WI38 (cell line): ENCODE measurements at regions not wholly inside any gene's neighbourhood (a gene's known extent, or its start where the extent isn't known, plus 50 kb on each side); places are given as distances from the start of the nearest gene placed in this dataset.

Source experiments
- H3K4me3 ChIP-seq: 2 replicates; pipeline ENCODE4 v1.5.1; 2011; ENCODE audit warnings: low read depth, mild to moderate bottlenecking, control low read depth, low read length
- CTCF ChIP-seq: IDR thresholded peaks from 2 replicates; pipeline ENCODE4 v1.5.1; 2012; ENCODE audit warnings: low read depth, mild to moderate bottlenecking, control low read depth, low read length

GRCh38 chr4:83704786-83705185, 168.9 kb downstream of the GPAT3 start:
- no peak overlapping the region for H3K4me3 ChIP-seq
- no peak for TF ChIP-seq CTCF

GRCh38 chr4:83703752-83704151, 167.8 kb downstream of the GPAT3 start:
- H3K4me3 ChIP-seq, result no peak overlapping the region
- TF ChIP-seq CTCF, result no peak

GRCh38 chr4:83701041-83701440, 165.1 kb downstream of the GPAT3 start:
- no peak for TF ChIP-seq CTCF
- no peak overlapping the region for H3K4me3 ChIP-seq

- TF ChIP-seq CTCF, result no peak
- no peak overlapping the region for H3K4me3 ChIP-seq
Measured at GRCh38 chr4:83699358-83699757, 163.4 kb downstream of the GPAT3 start.

- no peak overlapping the region for H3K4me3 ChIP-seq
- TF ChIP-seq CTCF, result no peak
Measured at GRCh38 chr4:83692028-83692427, 156.1 kb downstream of the GPAT3 start.

- no peak for TF ChIP-seq CTCF
- H3K4me3 ChIP-seq, result no peak overlapping the region
Measured at GRCh38 chr4:83686166-83686565, 150.3 kb downstream of the GPAT3 start.

- no peak for TF ChIP-seq CTCF
- H3K4me3 ChIP-seq, result no peak overlapping the region
Measured at GRCh38 chr4:83679692-83680091, 143.8 kb downstream of the GPAT3 start.
